GM11168 (cell line): ENCODE measurements at regions not wholly inside any gene's neighbourhood (a gene's known extent, or its start where the extent isn't known, plus 50 kb on each side); places are given as distances from the start of the nearest gene placed in this dataset.
"Not testable (repeated sequence)": the region's sequence is repeated elsewhere in the genome, so short reads cannot be mapped to it uniquely, and the experiment has no call there.

Source experiments
- in situ Hi-C: fragments of 300-500 bp; cut with MboI; formaldehyde crosslinking; loops from one replicate; pipeline ENCODE4 v1.12.0; 2022; ENCODE audit warnings: low sequenced_read_pairs; ENCODE audit not compliant: unreplicated experiment

GRCh38 chr2:175396696-175397095 lies 215.2 kb upstream of the ATP5MC3 start:
- in situ Hi-C loops: no loop called here

- in situ Hi-C loops: no loop called here
Observed at GRCh38 chr2:175393851-175394250, 212.3 kb upstream of the ATP5MC3 start.

- in situ Hi-C loops: no loop called here
Observed at GRCh38 chr2:175383286-175383685, 201.8 kb upstream of the ATP5MC3 start.

GRCh38 chr2:175373729-175374128 lies 192.2 kb upstream of the ATP5MC3 start:
- in situ Hi-C loops: loop anchor here (25.0 kb wide), 1 partner anchor 689 kb away; no protein-coding TSS in a partner anchor

GRCh38 chr2:175372704-175373701 lies 191.5 kb upstream of the ATP5MC3 start:
- in situ Hi-C loops: loop anchor here (25.0 kb wide), 1 partner anchor 689 kb away; no protein-coding TSS in a partner anchor

- in situ Hi-C loops: loop anchor here (25.0 kb wide), 1 partner anchor 691 kb away; no protein-coding TSS in a partner anchor
Observed at GRCh38 chr2:175371378-175371777, 189.9 kb upstream of the ATP5MC3 start.

- in situ Hi-C loops: loop anchor here (25.0 kb wide), 1 partner anchor 695 kb away; no protein-coding TSS in a partner anchor
Observed at GRCh38 chr2:175366815-175367214, 185.3 kb upstream of the ATP5MC3 start.

GRCh38 chr2:175363699-175364098 lies 182.2 kb upstream of the ATP5MC3 start:
- in situ Hi-C loops: loop anchor here (25.0 kb wide), 1 partner anchor 699 kb away; no protein-coding TSS in a partner anchor

GRCh38 chr2:175362331-175362730 lies 180.8 kb upstream of the ATP5MC3 start:
- in situ Hi-C loops: loop anchor here (25.0 kb wide), 1 partner anchor 700 kb away; no protein-coding TSS in a partner anchor

- in situ Hi-C loops: loop anchor here (25.0 kb wide), 1 partner anchor 703 kb away; no protein-coding TSS in a partner anchor
Observed at GRCh38 chr2:175359710-175360109, 178.2 kb upstream of the ATP5MC3 start.

GRCh38 chr2:175356901-175357300 lies 175.4 kb upstream of the ATP5MC3 start:
- in situ Hi-C loops: loop anchor here (25.0 kb wide), 1 partner anchor 705 kb away; no protein-coding TSS in a partner anchor

- in situ Hi-C loops: loop anchor here (25.0 kb wide), 1 partner anchor 707 kb away; no protein-coding TSS in a partner anchor
Observed at GRCh38 chr2:175355246-175355645, 173.7 kb upstream of the ATP5MC3 start.

- in situ Hi-C loops: loop anchor here (25.0 kb wide), 1 partner anchor 709 kb away; no protein-coding TSS in a partner anchor
Observed at GRCh38 chr2:175353275-175353674, 171.8 kb upstream of the ATP5MC3 start.

GRCh38 chr2:175351512-175351911 lies 170.0 kb upstream of the ATP5MC3 start:
- in situ Hi-C loops: loop anchor here (25.0 kb wide), 1 partner anchor 711 kb away; no protein-coding TSS in a partner anchor

GRCh38 chr2:175350105-175350504 lies 168.6 kb upstream of the ATP5MC3 start:
- in situ Hi-C loops: loop anchor here (25.0 kb wide), 1 partner anchor 712 kb away; no protein-coding TSS in a partner anchor

GRCh38 chr2:175342085-175342484 lies 160.6 kb upstream of the ATP5MC3 start:
- in situ Hi-C loops: no loop called here

- in situ Hi-C loops: no loop called here
Observed at GRCh38 chr2:175330195-175330594, 148.7 kb upstream of the ATP5MC3 start.

- in situ Hi-C loops: no loop called here
Observed at GRCh38 chr2:175326801-175327200, 145.3 kb upstream of the ATP5MC3 start.

GRCh38 chr2:175326164-175326563 lies 144.7 kb upstream of the ATP5MC3 start:
- in situ Hi-C loops: not testable (repeated sequence)

- in situ Hi-C loops: no loop called here
Observed at GRCh38 chr2:175323162-175323561, 141.7 kb upstream of the ATP5MC3 start.

- in situ Hi-C loops: no loop called here
Observed at GRCh38 chr2:175318542-175318941, 137.0 kb upstream of the ATP5MC3 start.
